ENCODE measurements at regions not wholly inside any gene's neighbourhood (a gene's known extent, or its start where the extent isn't known, plus 50 kb on each side); places are given as distances from the start of the nearest gene placed in this dataset.
"Not testable (repeated sequence)": the region's sequence is repeated elsewhere in the genome, so short reads cannot be mapped to it uniquely, and the experiment has no call there.

DNA sequence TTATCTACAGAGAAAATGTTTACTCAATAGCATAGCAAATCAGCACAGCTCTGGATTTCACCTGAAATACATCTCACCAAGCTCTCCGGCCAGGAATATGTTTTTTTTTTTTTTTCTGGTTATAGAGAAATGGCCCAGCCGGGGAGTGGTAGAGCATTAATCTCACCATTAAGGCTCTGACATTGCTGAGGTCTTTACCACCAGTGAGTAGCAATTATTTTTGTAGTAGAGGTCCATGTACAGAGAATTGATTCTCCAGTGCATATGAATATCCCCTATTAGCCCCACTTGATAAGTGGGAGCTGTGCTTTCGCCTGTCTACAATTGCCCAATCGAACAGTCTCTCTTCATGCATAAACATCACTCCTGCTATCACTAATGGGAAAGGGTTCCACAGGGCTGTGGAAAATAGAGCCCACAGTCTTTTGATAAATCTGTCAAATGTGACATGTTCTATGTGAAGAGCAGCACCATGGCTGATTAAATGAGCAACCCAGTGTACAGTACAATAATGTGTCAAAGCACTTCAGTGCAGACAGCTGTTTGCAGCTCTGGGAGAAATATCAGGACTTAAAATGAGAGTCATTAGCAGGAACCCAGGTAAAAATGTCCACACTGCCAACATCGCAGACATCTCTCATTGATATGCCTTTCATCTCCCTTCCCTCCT, 227.1 kb upstream of the ID4 start:
- no peak overlapping the region for H3K9ac ChIP-seq (ENCODE audit: low read length)

DNA sequence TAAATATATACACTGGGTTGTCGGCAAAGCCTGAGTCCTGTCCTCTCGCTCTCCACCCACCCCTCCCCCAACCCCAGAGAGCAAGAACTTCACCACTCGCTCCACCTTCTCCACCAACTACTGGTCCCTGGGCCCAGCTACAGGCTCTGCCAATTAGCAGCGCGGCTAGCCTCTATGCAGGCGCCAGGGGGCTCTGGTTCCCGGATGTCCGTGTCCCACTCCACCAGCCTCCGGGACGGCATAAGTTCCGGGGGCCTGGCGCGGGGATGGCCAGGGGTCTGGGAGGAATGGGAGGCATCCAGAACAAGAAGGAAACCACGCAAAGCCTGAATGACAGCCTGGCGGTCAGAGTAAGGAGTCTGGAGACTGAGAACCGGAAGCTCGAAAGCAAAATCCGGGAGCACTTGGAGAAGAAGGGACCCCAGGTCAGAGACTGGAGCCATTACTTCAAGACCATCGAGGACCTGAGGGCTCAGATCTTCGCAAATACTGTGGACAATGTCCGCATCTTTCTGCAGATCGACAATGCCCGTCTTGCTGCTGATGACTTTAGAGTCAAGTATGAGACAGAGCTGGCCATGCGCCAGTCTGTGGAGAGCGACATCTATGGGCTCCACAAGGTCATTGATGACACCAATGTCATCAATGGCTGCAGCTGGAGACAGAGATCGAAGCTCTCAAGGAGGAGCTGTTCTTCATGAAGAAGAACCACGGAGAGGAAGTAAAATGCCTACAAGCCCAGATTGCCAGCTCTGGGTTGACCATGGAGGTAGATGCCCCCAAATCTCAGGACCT, 224.3 kb upstream of the ID4 start:
- H4K20me1 ChIP-seq (ENCODE audit: insufficient read depth); POLR2A ChIA-PET; H3K9me3 ChIP-seq (ENCODE audit: control insufficient read depth in 1 of 2, insufficient read depth in 1 of 2, low read depth in 1 of 2, low read length in 2 of 2); H3K9ac ChIP-seq (ENCODE audit: low read length); H3K27me3 ChIP-seq (ENCODE audit: insufficient read depth, low read length); intact Hi-C loops (cut with micrococcal nuclease); H3K4me2 ChIP-seq (ENCODE audit: low read length); DNase-seq (ENCODE audit: low read depth, low spot score); BruUV-seq (replicated peaks); H3K9me2 ChIP-seq (ENCODE audit: insufficient read depth); H3K4me3 ChIP-seq (replicated peaks in 1 of 2; ENCODE audit: low read depth in 1 of 2, low read length in 2 of 2); RAD21 ChIA-PET (ENCODE audit: low non-redundant PET in 1 of 2, low total read pairs in 2 of 2, uncharacterized antibody in 2 of 2, unreplicated experiment in 2 of 2); ATAC-seq; H3K27ac ChIP-seq (ENCODE audit: low read depth, low read length); H2AFZ ChIP-seq (ENCODE audit: low read depth, low read length, poor library complexity, severe bottlenecking); H3K79me2 ChIP-seq (ENCODE audit: insufficient read depth, low read length); H3K36me3 ChIP-seq (ENCODE audit: control insufficient read depth in 1 of 2, insufficient read depth in 2 of 2, low read length in 2 of 2); H3K4me1 ChIP-seq (ENCODE audit: control insufficient read depth in 1 of 2, insufficient read depth in 2 of 2, low read length in 2 of 2): not testable (repeated sequence)
- CTCF ChIA-PET = interaction anchor here (1.2 kb wide), 1 partner anchor 7 kb away, joined by 3 read pairs; no protein-coding TSS in a partner anchor

More for the DNA sequence above, 227.1 kb upstream of the ID4 start:
- Histone ChIP-seq H3K9me3 (ENCODE audit: control insufficient read depth in 1 of 2, insufficient read depth in 1 of 2, low read depth in 1 of 2, low read length in 2 of 2) (no peaks in the 10 kb centered on the region), H3K4me2 (ENCODE audit: low read length) (no peak overlapping the region), H4K20me1 (ENCODE audit: insufficient read depth) (no peaks in the 10 kb centered on the region), H3K4me1 (ENCODE audit: control insufficient read depth in 1 of 2, insufficient read depth in 2 of 2, low read length in 2 of 2) (no peaks in the 10 kb centered on the region), H3K27me3 (ENCODE audit: insufficient read depth, low read length) (no peaks in the 10 kb centered on the region), H3K9me2 (ENCODE audit: insufficient read depth) (no peaks in the 10 kb centered on the region), H3K36me3 (ENCODE audit: control insufficient read depth in 1 of 2, insufficient read depth in 2 of 2, low read length in 2 of 2) (no peaks in the 10 kb centered on the region), H3K79me2 (ENCODE audit: insufficient read depth, low read length) (no peaks in the 10 kb centered on the region), H3K27ac (ENCODE audit: low read depth, low read length) (no peak overlapping the region), H2AFZ (ENCODE audit: low read depth, low read length, poor library complexity, severe bottlenecking) (no peak overlapping the region), H3K4me3 (replicated peaks in 1 of 2; ENCODE audit: low read depth in 1 of 2, low read length in 2 of 2) (no peak overlapping the region)
- intact Hi-C loops (cut with micrococcal nuclease) = no loop called here
- no TSS peak for BruUV-seq (replicated peaks)
- ChIA-PET RAD21 (ENCODE audit: low non-redundant PET in 1 of 2, low total read pairs in 2 of 2, uncharacterized antibody in 2 of 2, unreplicated experiment in 2 of 2) (interaction anchor here in 1 of 2 experiments (0.7 kb wide), 1 partner anchor 62 kb away, joined by 3 read pairs; no protein-coding TSS in a partner anchor), POLR2A (no interaction called here), CTCF (no interaction called here)
- no peak for TF ChIP-seq FOSL1 (IDR thresholded peaks at IDR 0.05; ENCODE audit: low read depth)
- TF ChIP-seq, protein P1, sequence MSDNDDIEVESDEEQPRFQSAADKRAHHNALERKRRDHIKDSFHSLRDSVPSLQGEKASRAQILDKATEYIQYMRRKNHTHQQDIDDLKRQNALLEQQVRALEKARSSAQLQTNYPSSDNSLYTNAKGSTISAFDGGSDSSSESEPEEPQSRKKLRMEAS (IDR thresholded peaks at IDR 0.05) = no peak
- DNase-seq (ENCODE audit: low read depth, low spot score) (no peak), ATAC-seq (no peak)
